ENCODE measurements at regions not wholly inside any gene's neighbourhood (a gene's known extent, or its start where the extent isn't known, plus 50 kb on each side); places are given as distances from the start of the nearest gene placed in this dataset.

DNA sequence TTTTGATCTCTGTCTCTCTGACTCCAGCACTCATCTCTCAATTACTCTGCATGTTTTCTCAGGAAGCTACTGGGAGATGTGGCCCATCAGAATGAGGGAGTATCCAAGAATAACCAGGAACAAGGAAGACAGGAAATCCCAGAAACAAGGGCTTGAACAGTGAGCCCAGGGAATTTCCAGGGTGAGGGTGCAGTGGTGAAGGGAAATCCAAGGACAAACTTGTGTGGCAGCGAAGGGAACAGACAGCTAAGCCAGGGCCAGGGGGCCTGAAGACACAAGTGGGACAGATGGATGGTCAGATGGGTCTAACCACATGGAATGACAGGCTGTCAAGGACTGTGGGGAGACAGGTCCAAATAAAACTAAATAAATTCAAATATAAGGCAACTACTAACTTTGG lies 121.8 kb upstream of the ERRFI1 start:
- FAIRE-seq: no peak
- no peak overlapping the region for H3K4me2 ChIP-seq (ENCODE audit: insufficient read depth in 1 of 2, low read depth in 2 of 2, low read length in 2 of 2)
- 0 out of 2 replicates have a peak overlapping the region, but pooled peaks have one; percentile 79 for H4K8ac ChIP-seq (ENCODE audit: extremely low read depth, insufficient read depth, low read length)
- no peak overlapping the region for H3K4me3 ChIP-seq (ENCODE audit: extremely low read depth in 1 of 4, insufficient read depth in 2 of 4, low read depth in 3 of 4, low read length in 4 of 4)
- no peaks in the 10 kb centered on the region for H3K9me3 ChIP-seq (ENCODE audit: insufficient read depth in 2 of 2, low read depth in 1 of 2, low read length in 1 of 2)
- no peaks in the 10 kb centered on the region for H3K27me3 ChIP-seq (replicated peaks in 1 of 4; ENCODE audit: control insufficient read depth in 3 of 4, extremely low read depth in 1 of 4, insufficient read depth in 3 of 4, low read length in 3 of 4)
- CTCF ChIA-PET (ENCODE audit: partially characterized antibody): interaction anchor here (0.6 to 1.0 kb wide), 4 partner anchors 14 to 133 kb away, joined by 3 to 4 read pairs (median 4); no protein-coding TSS in a partner anchor
- H2BK5ac ChIP-seq (ENCODE audit: low read depth, low read length): no peak overlapping the region
- H2AFZ ChIP-seq (ENCODE audit: low read length): peak overlapping the region; percentile 34; the same call in 1 of the 2 replicates
- no peak overlapping the region for H2BK120ac ChIP-seq (replicated peaks; ENCODE audit: low read depth, low read length)
- H3K23me2 ChIP-seq (ENCODE audit: low read depth, low read length): no peaks in the 10 kb centered on the region
- H3K36me3 ChIP-seq (ENCODE audit: control insufficient read depth in 2 of 4, insufficient read depth in 4 of 4, low read length in 3 of 4): no peaks in the 10 kb centered on the region
- H4K91ac ChIP-seq (replicated peaks; ENCODE audit: insufficient read length, low read length): no peak overlapping the region
- no peak overlapping the region; the same call in 1 of the 2 replicates for H2BK12ac ChIP-seq (ENCODE audit: low read depth, low read length)
- H3K79me2 ChIP-seq (ENCODE audit: control insufficient read depth in 1 of 2, insufficient read depth in 2 of 2, low read length in 2 of 2): no peaks in the 10 kb centered on the region
- H3K79me1 ChIP-seq (ENCODE audit: low read depth, low read length): no peaks in the 10 kb centered on the region
- H3K56ac ChIP-seq (replicated peaks; ENCODE audit: insufficient read length, low read depth, low read length): no peak overlapping the region
- no peak overlapping the region for H4K5ac ChIP-seq (ENCODE audit: insufficient read length, low read depth, low read length)
- no peak overlapping the region for H2AK5ac ChIP-seq (ENCODE audit: low read depth, low read length)
- no peak overlapping the region for H3K4ac ChIP-seq (replicated peaks; ENCODE audit: insufficient read length, low read depth, low read length)
- H3K23ac ChIP-seq (ENCODE audit: insufficient read length): no peak overlapping the region
- H3K14ac ChIP-seq (ENCODE audit: insufficient read length): no peak overlapping the region
- H3K18ac ChIP-seq (ENCODE audit: extremely low read depth, low read length): no peak overlapping the region
- no peak overlapping the region for H3K9ac ChIP-seq (replicated peaks in 1 of 4; ENCODE audit: extremely low read depth in 1 of 4, low read depth in 3 of 4, low read length in 3 of 4)
- H3K4me1 ChIP-seq (replicated peaks in 1 of 4; ENCODE audit: control insufficient read depth in 3 of 4, insufficient read depth in 4 of 4, low read length in 3 of 4): peaks cover 0 to 4% (median 3%) of the 10 kb centered on the region in 4 experiments; a peak in 2 of 7 replicates
- H3K27ac ChIP-seq (ENCODE audit: low read depth, low read length): no peak overlapping the region
- POLR2A ChIA-PET (ENCODE audit: partially characterized antibody): interaction anchor here (0.7 kb wide), 1 partner anchor 65 kb away, joined by 3 read pairs; no protein-coding TSS in a partner anchor
- TF ChIP-seq CBX8 (IDR thresholded peaks at IDR 0.05; ENCODE audit: borderline replicate concordance, low read depth, low read length): no peak
- TF ChIP-seq TAF7 (optimal IDR thresholded peaks at IDR 0.05; ENCODE audit: borderline replicate concordance, low read depth, low read length): no peak
- no peak overlapping the region for H2BK20ac ChIP-seq (ENCODE audit: low read length)
- no peak overlapping the region for H2BK15ac ChIP-seq (ENCODE audit: low read length)
- DNase-seq (ENCODE audit: low read depth in 1 of 2, low spot score in 2 of 2): no peak
- WGBS, 2 experiments (ENCODE audit: extremely low coverage in 1 of 2, insufficient coverage in 1 of 2, insufficient read length in 1 of 2, insufficient replicate concordance in 2 of 2, low coverage in 1 of 2, low lambda C conversion rate in 2 of 2, missing lambda C conversion rate in 1 of 2): 95% methylated on average over 1 of the region's 1 CpG; no CpG with 5 or more reads in 1 of the 2 experiments
- no peaks in the 10 kb centered on the region for H4K20me1 ChIP-seq (replicated peaks in 1 of 2; ENCODE audit: control insufficient read depth in 1 of 2, insufficient read depth in 2 of 2, low read length in 2 of 2)

Measured in H1 (cell line).